ENCODE measurements at regions not wholly inside any gene's neighbourhood (a gene's known extent, or its start where the extent isn't known, plus 50 kb on each side); places are given as distances from the start of the nearest gene placed in this dataset.
A peak's percentile ranks its signal among the peaks of the same experiment; 100 is the strongest.

DNA sequence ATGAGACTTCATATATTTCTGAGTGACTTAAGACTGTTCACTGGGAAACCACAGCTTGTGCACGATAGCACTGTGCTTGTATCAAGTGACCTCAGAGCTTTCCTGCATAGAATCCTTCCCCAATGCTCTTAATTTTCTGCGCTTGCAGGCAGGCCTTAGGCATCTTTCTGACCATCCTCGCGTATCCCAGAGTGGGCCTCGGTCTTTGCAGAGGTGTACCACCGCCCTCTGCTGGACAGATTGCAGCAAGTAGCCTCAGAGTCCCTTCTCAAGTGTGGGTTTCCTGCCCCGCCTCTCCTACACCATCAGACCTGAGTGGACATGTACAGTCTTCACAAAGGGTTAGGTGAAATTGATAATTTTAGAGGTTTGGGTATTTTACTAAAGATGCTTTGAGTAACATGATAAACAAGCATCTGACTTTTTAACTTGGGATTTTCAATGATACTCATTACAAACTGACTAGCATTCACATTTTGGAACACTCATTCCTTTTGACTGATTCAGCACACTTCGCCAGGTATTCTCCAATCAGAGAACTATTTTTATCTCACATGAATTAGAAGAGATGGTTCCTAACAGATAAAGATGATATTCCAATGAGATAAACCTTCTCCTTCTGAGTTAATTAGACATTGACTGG lies 246.5 kb upstream of the USP25 start (continued):
- TF ChIP-seq DPF2 (IDR thresholded peaks at IDR 0.05): no peak
- 0 out of 2 replicates have a peak, but pooled peaks have one; percentile 43 for TF ChIP-seq WRNIP1 (IDR thresholded peaks at IDR 0.05; ENCODE audit: borderline replicate concordance, low read depth, low read length)
- 0 out of 2 replicates have a peak, but pooled peaks have one; percentile 12 for TF ChIP-seq CREM (IDR thresholded peaks at IDR 0.05; ENCODE audit: low read depth)
- no peak for TF ChIP-seq LARP7 (IDR thresholded peaks at IDR 0.05)

DNA sequence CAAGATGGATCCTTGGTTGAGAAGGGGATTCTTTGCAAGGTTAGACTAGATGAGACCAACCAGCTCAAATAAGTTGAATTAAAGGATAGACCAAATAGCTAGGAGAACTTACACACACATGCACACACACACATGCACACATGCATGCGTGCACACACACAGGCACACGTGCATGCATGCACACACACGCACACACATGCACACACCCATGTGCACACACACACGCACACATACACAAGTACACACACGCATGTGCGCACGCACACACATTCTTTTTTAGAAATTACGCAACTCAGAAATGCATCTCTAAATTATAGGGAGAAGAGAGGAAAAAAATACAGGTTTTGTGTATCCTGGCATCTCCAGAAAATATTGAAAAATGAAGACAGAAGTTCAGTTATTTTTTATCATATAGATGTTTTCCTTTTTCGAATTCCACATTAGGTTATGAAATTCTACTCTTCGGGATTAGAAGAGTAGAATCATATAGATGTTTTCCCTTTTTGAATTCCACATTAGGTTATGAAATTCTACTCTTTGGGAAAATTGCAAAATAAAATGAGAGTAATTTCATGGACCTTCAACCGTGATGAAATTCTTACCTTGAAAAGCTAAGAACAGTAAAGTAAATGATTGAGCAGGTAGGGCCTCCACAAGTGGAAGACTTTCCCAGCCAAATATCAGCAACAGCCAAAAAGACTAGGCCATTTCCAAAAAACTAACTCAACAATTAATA lies 243.2 kb upstream of the USP25 start:
- Histone ChIP-seq H3K9me3 (replicated peaks; ENCODE audit: control insufficient read depth, insufficient read depth, low read length) (no peaks in the 10 kb centered on the region), H3K27me3 (replicated peaks in 1 of 2; ENCODE audit: control insufficient read depth in 2 of 2, insufficient read depth in 2 of 2, low read length in 1 of 2) (no peaks in the 10 kb centered on the region), H3K4me2 (ENCODE audit: control insufficient read depth, insufficient read depth) (no peak overlapping the region), H3K4me3 (no peak overlapping the region), H3K4me1 (ENCODE audit: control insufficient read depth, insufficient read depth, low read length) (no peaks in the 10 kb centered on the region), H4K20me1 (ENCODE audit: control insufficient read depth, insufficient read depth) (no peaks in the 10 kb centered on the region), H3K79me2 (ENCODE audit: control insufficient read depth, insufficient read depth, low read length) (no peaks in the 10 kb centered on the region), H2AFZ (ENCODE audit: control insufficient read depth, low read depth, low read length) (no peak overlapping the region), H3K36me3 (ENCODE audit: control insufficient read depth in 2 of 2, insufficient read depth in 2 of 2, low read length in 1 of 2) (no peaks in the 10 kb centered on the region), H3K27ac (ENCODE audit: control insufficient read depth, insufficient read depth) (no peak overlapping the region), H3K9ac (ENCODE audit: control insufficient read depth, insufficient read depth, low read length) (no peak overlapping the region)
- BruUV-seq (replicated peaks): no TSS peak
- TF ChIP-seq, protein P1, sequence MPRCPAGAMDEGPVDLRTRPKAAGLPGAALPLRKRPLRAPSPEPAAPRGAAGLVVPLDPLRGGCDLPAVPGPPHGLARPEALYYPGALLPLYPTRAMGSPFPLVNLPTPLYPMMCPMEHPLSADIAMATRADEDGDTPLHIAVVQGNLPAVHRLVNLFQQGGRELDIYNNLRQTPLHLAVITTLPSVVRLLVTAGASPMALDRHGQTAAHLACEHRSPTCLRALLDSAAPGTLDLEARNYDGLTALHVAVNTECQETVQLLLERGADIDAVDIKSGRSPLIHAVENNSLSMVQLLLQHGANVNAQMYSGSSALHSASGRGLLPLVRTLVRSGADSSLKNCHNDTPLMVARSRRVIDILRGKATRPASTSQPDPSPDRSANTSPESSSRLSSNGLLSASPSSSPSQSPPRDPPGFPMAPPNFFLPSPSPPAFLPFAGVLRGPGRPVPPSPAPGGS (IDR thresholded peaks at IDR 0.05; ENCODE audit: borderline replicate concordance, insufficient read depth, low read depth, low read length, poor library complexity, severe bottlenecking): peak; percentile 65
- no peak for TF ChIP-seq JUND (IDR thresholded peaks at IDR 0.05; ENCODE audit: low read depth, low read length)
- TF ChIP-seq STAT1 (conservative IDR thresholded peaks at IDR 0.05): no peak
- TF ChIP-seq, protein P2, sequence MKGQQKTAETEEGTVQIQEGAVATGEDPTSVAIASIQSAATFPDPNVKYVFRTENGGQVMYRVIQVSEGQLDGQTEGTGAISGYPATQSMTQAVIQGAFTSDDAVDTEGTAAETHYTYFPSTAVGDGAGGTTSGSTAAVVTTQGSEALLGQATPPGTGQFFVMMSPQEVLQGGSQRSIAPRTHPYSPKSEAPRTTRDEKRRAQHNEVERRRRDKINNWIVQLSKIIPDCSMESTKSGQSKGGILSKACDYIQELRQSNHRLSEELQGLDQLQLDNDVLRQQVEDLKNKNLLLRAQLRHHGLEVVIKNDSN (IDR thresholded peaks at IDR 0.05; ENCODE audit: borderline replicate concordance, extremely low read length, insufficient read depth, low read depth, low read length): no peak
- no peak for TF ChIP-seq MYC (IDR thresholded peaks at IDR 0.05; ENCODE audit: insufficient read depth, insufficient read length, insufficient replicate concordance, low read length, severe bottlenecking)
- TF ChIP-seq POLR2AphosphoS5 (IDR thresholded peaks at IDR 0.05; ENCODE audit: low read length): no peak
- TF ChIP-seq, protein P3, sequence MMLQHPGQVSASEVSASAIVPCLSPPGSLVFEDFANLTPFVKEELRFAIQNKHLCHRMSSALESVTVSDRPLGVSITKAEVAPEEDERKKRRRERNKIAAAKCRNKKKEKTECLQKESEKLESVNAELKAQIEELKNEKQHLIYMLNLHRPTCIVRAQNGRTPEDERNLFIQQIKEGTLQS (IDR thresholded peaks at IDR 0.05; ENCODE audit: borderline replicate concordance, extremely low read depth, low read depth, low read length): no peak
- TF ChIP-seq NR2C1 (IDR thresholded peaks at IDR 0.05): no peak
- intact Hi-C loops (cut with micrococcal nuclease; ENCODE audit: unreplicated experiment) (loop anchor here (10.0 kb wide), 2 partner anchors 338 to 1232 kb away; no protein-coding TSS in a partner anchor), in situ Hi-C loops (cut with MboI) (loop anchor here (10.0 to 25.0 kb wide), 2 partner anchors 422 to 624 kb away; partner anchors contain the start of gene NRIP1)
- FAIRE-seq: no peak
- ChIA-PET CTCF (interaction anchor here (0.9 to 1.9 kb wide), 3 partner anchors 12 to 622 kb away, joined by 3 to 6 read pairs (median 5); no protein-coding TSS in a partner anchor), POLR2A (no interaction called here), SMC1A (ENCODE audit: uncharacterized antibody, unreplicated experiment) (interaction anchor here (1.2 to 2.9 kb wide), 3 partner anchors 622 to 976 kb away, joined by 3 to 19 read pairs (median 5); no protein-coding TSS in a partner anchor), RAD21 (ENCODE audit: unreplicated experiment) (interaction anchor here (1.2 kb wide), 1 partner anchor 623 kb away, joined by 8 read pairs; no protein-coding TSS in a partner anchor)
- ATAC-seq: no peak
- WGBS (ENCODE audit: insufficient coverage, insufficient replicate concordance, low lambda C conversion rate, missing lambda C conversion rate): 43% methylated on average over 11 of the region's 11 CpGs
- no peak for DNase-seq (ENCODE audit: low read depth, low spot score)
